SH-SY5Y (cell line): ENCODE measurements at regions not wholly inside any gene's neighbourhood (a gene's known extent, or its start where the extent isn't known, plus 50 kb on each side); places are given as distances from the start of the nearest gene placed in this dataset.

Experiments used
- GATA2 ChIP-seq: IDR thresholded peaks from 2 replicates; pipeline ENCODE4 v1.6.1; 2011; ENCODE audit warnings: mild to moderate bottlenecking, low read depth, low read length
- GATA3 ChIP-seq: IDR thresholded peaks from 2 replicates; pipeline ENCODE4 v1.6.1; 2011; ENCODE audit warnings: low read depth, mild to moderate bottlenecking, low read length, moderate library complexity

DNA sequence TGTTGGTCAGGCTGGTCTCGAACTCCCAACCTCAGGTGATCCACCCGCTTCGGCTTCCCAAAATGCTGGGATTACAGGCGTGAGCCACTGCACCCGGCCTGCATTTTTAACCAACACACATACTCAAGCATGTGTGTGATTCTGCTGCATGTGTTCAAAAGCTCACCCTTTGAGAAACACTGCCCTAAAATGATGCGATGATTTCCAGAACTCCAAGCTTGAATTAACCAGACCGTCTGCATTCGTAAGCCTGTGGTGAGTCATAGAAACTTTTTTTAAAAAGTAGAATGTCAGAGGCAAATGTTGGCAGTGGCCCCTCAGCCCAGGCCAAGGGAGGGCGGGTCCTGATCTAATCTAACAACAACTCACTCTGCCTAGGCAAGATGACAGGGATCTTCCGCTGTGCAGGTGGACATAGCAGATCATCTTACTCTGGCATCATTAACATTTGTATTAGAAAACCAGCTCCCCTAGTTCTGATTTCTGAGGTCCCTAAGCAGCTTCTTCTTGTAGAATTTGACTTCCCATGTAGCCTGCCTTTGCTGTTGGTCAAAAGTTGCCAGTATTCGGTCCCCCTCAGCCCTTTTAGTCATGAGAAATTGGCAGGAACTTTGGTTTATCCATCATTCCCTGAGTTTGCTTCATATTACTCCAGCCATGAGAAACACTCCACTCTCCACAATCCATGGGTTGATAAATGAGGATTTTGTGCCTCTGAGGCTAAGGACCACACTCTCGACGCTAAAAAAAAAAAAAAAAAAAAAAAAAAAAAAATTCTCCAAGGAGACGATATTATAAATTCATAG lies 190.4 kb downstream of the SKIDA1 start:
- no peak for TF ChIP-seq GATA2
- TF ChIP-seq GATA3, result no peak
